Prostate gland (tissue), 2 donors: ENCODE measurements at regions not wholly inside any gene's neighbourhood (a gene's known extent, or its start where the extent isn't known, plus 50 kb on each side); places are given as distances from the start of the nearest gene placed in this dataset.

Experiments used
- POLR2A ChIP-seq: fragments of 450-650 bp; IDR thresholded peaks from one replicate; pipeline ENCODE4 v1.6.1; 2016; ENCODE audit warnings: antibody characterized with exemption, mild to moderate bottlenecking
- POLR2AphosphoS5 ChIP-seq: sonication (generic); formaldehyde crosslinking; IDR thresholded peaks from one replicate; pipeline ENCODE4 v1.6.1; 2017; ENCODE audit warnings: antibody characterized with exemption
- TF ChIP-seq, protein P1 (sequence below), 4 experiments: fragments of 200-600 bp in 2 of 4; fragments of 450-650 bp in 2 of 4; sonication (generic) in 2 of 4; IDR thresholded peaks; 1 replicate in 3 of 4; 2 replicates in 1 of 4; pipeline ENCODE4 v1.5.1; 2016 to 2019; ENCODE audit warnings: antibody characterized with exemption in 4 of 4, mild to moderate bottlenecking in 2 of 4, moderate library complexity in 2 of 4

DNA sequence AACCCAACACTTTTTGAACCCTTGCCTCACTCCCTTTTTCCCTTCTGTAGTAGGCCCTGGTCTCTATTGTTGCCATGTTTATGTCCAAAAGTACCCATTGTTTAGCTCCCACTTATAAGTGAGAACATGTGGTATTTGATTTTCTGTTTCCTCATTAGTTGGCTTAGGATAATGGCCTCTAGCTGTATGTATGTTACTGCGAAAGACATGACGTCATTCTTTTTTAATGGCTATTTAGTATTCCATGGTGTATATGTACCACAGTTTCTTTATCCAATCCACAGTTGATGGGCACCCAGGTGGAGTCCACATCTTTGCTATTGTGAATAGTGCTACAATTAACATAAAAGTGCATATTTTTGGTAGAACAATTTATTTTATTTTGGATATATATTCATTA is 90.3 kb upstream of the PTPRD start:
- TF ChIP-seq, protein P1, sequence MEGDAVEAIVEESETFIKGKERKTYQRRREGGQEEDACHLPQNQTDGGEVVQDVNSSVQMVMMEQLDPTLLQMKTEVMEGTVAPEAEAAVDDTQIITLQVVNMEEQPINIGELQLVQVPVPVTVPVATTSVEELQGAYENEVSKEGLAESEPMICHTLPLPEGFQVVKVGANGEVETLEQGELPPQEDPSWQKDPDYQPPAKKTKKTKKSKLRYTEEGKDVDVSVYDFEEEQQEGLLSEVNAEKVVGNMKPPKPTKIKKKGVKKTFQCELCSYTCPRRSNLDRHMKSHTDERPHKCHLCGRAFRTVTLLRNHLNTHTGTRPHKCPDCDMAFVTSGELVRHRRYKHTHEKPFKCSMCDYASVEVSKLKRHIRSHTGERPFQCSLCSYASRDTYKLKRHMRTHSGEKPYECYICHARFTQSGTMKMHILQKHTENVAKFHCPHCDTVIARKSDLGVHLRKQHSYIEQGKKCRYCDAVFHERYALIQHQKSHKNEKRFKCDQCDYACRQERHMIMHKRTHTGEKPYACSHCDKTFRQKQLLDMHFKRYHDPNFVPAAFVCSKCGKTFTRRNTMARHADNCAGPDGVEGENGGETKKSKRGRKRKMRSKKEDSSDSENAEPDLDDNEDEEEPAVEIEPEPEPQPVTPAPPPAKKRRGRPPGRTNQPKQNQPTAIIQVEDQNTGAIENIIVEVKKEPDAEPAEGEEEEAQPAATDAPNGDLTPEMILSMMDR (IDR thresholded peaks at IDR 0.05) = no peak
- TF ChIP-seq POLR2A (no peak), POLR2AphosphoS5 (no peak)
